ENCODE measurements at regions not wholly inside any gene's neighbourhood (a gene's known extent, or its start where the extent isn't known, plus 50 kb on each side); places are given as distances from the start of the nearest gene placed in this dataset.

GRCh38 chr13:72093262-72093661 is 226.3 kb upstream of the DACH1 start:
- no peak for DNase-seq

GRCh38 chr13:72074663-72075062 is 207.7 kb upstream of the DACH1 start:
- peak; percentile 26 for DNase-seq

DNA sequence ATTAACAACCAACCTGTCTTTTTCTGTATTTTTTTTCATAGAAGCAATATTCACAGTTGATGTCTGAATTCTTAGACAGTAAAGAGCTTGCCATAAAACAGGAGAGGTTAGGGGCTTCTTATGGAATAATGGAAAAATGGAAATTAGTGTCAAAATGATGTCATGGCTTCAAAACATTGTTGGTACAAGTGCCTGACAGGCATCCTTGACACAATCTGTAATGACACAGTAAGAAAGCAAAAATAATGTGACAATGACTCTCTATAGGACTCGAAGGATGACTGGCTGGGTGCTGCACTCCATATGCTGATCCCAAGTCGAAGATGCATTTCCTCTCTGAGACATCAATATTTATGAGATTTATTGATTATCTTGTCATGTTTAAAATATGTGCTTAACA is 205.3 kb upstream of the DACH1 start:
- DNase-seq = no peak

DNA sequence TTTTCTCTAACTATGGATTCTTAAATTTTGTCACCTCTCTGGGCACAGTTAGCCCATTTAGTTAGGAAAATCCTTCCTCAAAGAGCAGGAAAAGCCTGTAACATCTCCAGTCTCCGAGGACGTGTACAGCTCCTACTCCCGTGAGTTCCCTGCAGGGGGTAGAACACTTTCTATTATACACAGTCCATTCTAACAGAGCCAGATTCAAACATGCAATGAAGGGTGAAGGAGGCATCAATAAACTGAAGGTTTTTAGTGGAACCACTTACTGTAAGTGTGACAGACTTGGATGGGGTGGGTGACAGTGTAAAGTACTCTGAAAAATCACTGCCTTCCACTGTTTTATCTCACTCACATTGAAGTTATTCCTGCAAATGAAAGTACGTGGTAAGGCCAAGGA is 204.7 kb upstream of the DACH1 start:
- DNase-seq = no peak

DNA sequence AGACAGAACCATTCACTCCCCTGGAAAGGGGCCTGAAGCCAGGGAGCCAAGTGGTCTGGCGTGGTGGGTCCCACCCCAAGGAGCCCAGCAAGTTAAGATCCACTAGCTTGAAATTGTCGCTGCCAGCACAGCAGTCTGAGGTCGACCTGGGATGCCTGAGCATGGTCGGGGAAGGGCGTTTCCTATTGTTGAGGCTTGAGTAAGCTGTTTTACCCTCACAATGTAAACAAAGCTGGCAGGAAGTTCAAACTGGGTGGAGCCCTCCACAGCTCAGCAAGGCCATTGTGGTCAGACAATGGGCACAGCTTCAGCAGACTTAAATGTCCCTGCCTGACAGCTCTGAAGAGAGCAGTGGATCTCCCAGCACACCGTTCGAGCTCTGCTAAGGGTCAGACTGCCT is 195.6 kb upstream of the DACH1 start:
- no peak for DNase-seq

- DNase-seq = no peak
Observed at GRCh38 chr13:72061613-72062012, 194.6 kb upstream of the DACH1 start.

DNA sequence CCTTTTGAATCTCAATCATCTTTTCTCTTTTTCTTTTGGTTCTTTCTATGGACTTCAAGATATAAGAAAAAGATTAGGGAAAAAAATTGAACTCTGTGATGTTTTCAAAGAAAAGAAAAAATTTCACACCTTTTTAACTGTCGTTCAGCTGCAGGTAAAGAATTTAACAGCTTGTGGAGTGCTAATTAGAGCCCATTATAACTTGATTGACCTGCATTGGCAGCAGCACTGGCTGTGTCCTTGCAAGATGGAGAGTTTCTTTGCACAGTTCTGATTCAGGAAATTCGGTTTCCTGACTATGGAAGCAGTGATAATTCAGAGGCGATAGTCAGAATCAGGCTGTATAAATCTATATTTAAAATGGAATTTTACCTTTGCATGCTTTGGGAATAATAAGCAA is 183.2 kb upstream of the DACH1 start:
- no peak for DNase-seq

- DNase-seq = no peak
Observed at GRCh38 chr13:72043366-72043765, 176.4 kb upstream of the DACH1 start.

GRCh38 chr13:72041165-72041564 is 174.2 kb upstream of the DACH1 start:
- DNase-seq = no peak

- DNase-seq = no peak
Observed at GRCh38 chr13:72039126-72039525, 172.1 kb upstream of the DACH1 start.

DNA sequence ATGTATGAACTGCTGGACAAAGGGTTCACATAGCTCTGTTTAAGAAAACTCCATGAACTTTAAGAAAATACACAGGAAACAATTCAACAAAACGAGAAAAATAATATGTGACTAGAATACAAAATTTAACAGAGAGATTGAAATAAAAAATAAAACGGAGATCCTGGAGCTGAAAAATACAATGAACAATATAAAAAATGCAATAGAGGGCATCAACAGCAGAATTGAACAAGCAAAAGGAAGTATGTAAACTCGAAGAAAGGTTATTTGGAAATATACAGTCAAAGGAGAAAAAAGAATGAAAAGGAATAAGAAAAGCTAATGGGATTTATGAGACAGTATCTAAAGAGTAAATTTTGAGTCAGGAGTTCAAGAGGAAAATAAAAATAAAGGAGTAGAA is 163.0 kb upstream of the DACH1 start:
- DNase-seq = no peak

GRCh38 chr13:72025836-72026235 is 158.8 kb upstream of the DACH1 start:
- no peak for DNase-seq

DNA sequence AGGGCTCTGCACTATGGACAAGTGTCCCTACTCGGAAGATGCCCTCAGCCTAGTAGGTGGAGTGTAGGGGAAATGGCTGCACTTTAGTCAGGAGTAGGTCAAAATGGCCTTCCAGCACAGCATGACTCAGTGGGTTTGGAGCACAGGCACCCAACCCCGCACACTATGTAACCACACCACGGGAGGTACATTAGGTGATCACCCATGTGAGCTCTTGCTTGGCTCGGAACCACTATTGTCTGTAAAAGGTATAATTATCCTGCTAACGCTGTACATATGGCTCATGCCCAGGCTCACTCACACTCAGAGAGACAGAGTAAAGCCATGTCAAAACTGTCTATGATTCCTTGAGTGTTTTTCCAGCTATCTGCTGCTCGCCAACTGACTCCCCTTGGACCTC is 156.9 kb upstream of the DACH1 start:
- no peak for DNase-seq

GRCh38 chr13:72005455-72005854 is 138.5 kb upstream of the DACH1 start:
- no peak for DNase-seq

- DNase-seq = no peak
Observed at GRCh38 chr13:72004784-72005374, 137.9 kb upstream of the DACH1 start.

DNA sequence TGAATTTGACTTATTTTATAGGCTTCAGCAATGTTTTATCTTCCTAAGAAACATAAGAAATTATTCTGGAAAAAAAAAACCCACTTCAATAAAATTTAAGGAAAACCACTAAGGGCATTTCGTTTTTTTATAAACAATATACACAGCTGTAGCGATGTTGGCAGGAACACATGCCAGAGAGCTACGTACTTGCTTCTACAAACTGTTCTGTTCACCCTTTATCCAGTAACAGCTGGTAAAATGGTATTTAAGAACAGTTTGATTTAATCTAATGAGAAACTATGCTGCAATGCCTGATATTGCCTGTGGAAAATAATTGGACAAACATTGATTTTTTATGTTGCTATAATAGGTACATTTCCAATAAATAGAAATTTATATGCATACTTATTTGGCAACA is 137.2 kb upstream of the DACH1 start:
- no peak for DNase-seq

DNA sequence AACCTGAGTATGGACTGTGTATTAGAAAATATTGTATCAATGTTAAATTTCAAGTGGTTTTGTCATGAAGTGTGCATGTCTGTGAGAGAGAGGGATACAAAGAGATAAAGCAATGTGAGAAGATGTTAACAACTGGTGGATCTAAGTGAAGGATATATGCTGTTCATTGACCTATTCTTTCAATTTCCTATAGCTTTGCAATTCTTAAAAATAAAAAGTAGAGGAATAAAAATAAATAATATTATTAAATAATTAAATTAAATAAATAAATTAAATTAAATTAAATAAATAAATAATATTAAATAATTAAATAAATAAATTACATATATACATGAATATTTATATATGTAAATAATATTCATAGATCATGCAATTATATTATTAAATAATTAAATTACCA is 131.2 kb upstream of the DACH1 start:
- no peak for DNase-seq

DNA sequence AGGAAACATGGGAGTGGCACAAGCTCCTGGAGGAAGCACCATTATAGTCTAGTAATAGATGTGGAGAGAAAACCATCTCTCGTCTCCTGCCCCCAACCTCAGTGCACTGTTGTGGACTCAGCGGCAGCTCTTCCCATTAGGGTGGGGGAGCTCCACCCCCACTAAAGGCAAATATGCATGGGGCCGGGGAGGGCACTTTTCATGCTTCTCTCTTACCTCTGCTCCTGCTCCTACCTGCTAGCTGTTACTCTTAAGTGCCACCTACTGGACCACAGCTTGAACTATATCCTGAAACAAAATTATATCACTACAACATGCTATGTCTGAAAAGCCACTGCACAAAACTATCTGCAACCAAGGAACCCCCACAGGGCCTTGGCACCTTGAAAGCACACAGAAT is 112.6 kb upstream of the DACH1 start:
- no peak for DNase-seq

DNA sequence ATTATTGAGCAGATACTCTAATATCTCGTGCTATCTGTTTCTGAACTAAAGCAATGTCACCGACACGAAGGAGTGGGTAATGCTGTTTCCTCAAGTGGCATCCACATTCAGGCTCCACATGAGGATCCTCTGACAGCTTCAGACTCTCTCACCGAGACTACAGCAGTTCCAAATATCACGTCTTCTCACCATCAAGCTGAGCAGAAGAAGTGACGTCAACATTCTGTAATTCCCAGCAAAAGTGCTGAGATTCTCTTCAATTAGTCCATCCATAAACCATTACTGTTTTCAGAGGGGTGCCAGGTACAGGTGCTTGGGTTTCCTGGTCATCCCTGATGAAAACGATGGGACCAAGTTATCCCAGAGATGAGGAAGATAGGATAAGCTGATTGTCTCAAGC is 110.0 kb upstream of the DACH1 start:
- DNase-seq = no peak

DNA sequence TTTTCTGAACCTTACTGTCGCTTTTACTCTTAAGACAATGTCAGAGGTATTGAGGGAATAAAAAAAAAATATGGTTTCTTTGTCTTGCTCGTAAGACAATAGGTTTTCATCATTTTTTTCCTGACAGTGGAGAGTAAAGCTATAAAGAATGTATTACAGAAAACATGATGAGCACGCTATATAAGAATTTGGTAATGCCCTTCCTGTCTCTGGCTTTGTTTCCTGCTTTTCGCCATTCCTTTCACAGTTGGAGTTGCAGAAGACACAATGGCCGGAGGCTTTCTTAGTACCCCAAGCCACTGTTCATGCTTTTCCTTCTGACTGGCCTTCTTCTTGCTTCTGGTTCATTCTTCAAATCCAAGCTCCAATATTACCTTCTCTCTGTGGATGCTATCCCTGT is 101.0 kb upstream of the DACH1 start:
- DNase-seq = no peak

GRCh38 chr13:71964491-71965100 is 97.6 kb upstream of the DACH1 start:
- no peak for DNase-seq

- no peak for DNase-seq
Observed at GRCh38 chr13:71962735-71963134, 95.7 kb upstream of the DACH1 start.

DNA sequence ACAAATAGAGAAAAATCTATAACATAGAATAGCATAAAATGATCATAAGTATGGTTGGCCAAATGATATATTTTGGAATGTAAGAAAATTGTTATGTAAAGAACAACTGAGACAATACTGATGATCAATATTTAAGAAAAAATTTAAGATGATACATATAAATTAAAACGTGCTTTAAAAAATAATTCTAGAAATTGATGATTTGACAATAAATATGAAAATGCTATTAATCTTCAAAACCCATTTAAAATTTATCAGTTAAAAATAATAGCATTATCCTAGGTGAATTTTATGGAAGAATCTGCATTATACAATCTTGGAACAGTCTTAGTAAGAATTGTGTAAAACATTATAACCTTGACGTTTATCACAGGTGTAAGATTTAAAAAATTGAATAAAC is 95.1 kb upstream of the DACH1 start:
- no peak for DNase-seq

DNA sequence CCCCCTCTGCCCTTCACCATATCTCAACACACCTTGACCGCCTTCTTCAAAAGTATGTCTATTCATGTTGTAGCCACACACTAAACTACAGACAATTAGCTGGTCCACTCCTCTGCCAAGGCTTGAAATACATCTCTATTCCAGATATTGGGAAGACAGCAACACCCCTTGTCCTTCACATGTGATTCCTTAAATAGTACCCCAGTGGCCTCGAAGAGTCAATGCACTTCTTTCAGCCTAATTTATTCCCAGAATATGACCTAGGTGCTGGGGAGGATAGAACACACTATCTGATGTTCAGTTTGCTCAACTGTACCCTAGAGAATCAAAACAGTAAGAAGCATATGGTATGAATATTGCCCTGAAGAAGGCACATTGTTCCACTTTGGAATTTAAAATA is 82.4 kb upstream of the DACH1 start:
- DNase-seq = no peak

DNA sequence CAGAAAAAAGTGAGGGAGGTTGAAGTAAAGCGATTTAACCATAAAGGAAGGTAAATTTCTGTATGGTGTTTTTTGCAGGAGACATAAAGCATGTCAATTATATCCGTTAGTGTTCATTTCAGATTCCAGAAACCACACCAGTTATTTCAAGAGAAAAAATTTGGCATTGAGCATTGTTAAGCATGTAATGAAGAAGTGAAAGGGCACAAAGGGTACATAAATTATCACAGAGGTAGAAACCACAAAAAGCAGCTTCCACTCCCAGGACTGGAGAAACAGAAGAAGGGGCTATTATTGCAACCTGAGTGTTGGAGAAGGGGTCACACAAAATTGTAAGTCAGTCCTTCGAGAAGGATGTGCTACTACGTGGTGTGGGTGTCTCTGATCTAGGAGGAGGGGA is 72.2 kb upstream of the DACH1 start:
- no peak for DNase-seq

All from NCI-H1105 treated with DMSO at 0.1 percent for 48 hours (cell line).